Activated naive CD8-positive, alpha-beta T cell (primary cell): ENCODE measurements at regions not wholly inside any gene's neighbourhood (a gene's known extent, or its start where the extent isn't known, plus 50 kb on each side); places are given as distances from the start of the nearest gene placed in this dataset.

ENCODE experiments used
- H3K27ac Mint-ChIP-seq: one replicate; pipeline ENCODE4 v1.8.0; 2021; ENCODE audit warnings: mixed read lengths
- H3K27me3 Mint-ChIP-seq: one replicate; pipeline ENCODE4 v1.8.0; 2021; ENCODE audit warnings: mixed read lengths
- H3K36me3 Mint-ChIP-seq: one replicate; pipeline ENCODE4 v1.8.0; 2021; ENCODE audit warnings: mixed read lengths
- H3K4me1 Mint-ChIP-seq: one replicate; pipeline ENCODE4 v1.8.0; 2021; ENCODE audit warnings: low read depth, mixed read lengths
- H3K4me3 Mint-ChIP-seq: one replicate; pipeline ENCODE4 v1.8.0; 2021; ENCODE audit warnings: mild to moderate bottlenecking, mixed read lengths
- H3K9me3 Mint-ChIP-seq: one replicate; pipeline ENCODE4 v1.8.0; 2021; ENCODE audit warnings: low read depth, mixed read lengths

- Mint-ChIP-seq H3K36me3 (no peaks in the 10 kb centered on the region), H3K4me1 (peaks cover 7% of the 10 kb centered on the region), H3K9me3 (no peaks in the 10 kb centered on the region), H3K4me3 (no peak overlapping the region), H3K27ac (no peak overlapping the region), H3K27me3 (no peaks in the 10 kb centered on the region)
Measured at GRCh38 chr10:60450291-60450690, 60.6 kb upstream of the ANK3 start.

GRCh38 chr10:60448246-60448645 lies 58.6 kb upstream of the ANK3 start:
- H3K36me3 Mint-ChIP-seq: no peaks in the 10 kb centered on the region
- peaks cover 7% of the 10 kb centered on the region for H3K4me1 Mint-ChIP-seq
- H3K27ac Mint-ChIP-seq: no peak overlapping the region
- H3K4me3 Mint-ChIP-seq: no peak overlapping the region
- no peaks in the 10 kb centered on the region for H3K27me3 Mint-ChIP-seq
- H3K9me3 Mint-ChIP-seq: no peaks in the 10 kb centered on the region

- Mint-ChIP-seq H3K27me3 (no peaks in the 10 kb centered on the region), H3K36me3 (no peaks in the 10 kb centered on the region), H3K4me1 (peaks cover 7% of the 10 kb centered on the region), H3K9me3 (no peaks in the 10 kb centered on the region), H3K4me3 (no peak overlapping the region), H3K27ac (no peak overlapping the region)
Measured at GRCh38 chr10:60446851-60447250, 57.2 kb upstream of the ANK3 start.

- Mint-ChIP-seq H3K27me3 (no peaks in the 10 kb centered on the region), H3K9me3 (no peaks in the 10 kb centered on the region), H3K36me3 (no peaks in the 10 kb centered on the region), H3K4me1 (peaks cover 7% of the 10 kb centered on the region), H3K4me3 (no peak overlapping the region), H3K27ac (no peak overlapping the region)
Measured at GRCh38 chr10:60446070-60446833, 56.6 kb upstream of the ANK3 start.

- no peaks in the 10 kb centered on the region for H3K9me3 Mint-ChIP-seq
- H3K27ac Mint-ChIP-seq: no peak overlapping the region
- no peaks in the 10 kb centered on the region for H3K36me3 Mint-ChIP-seq
- no peaks in the 10 kb centered on the region for H3K27me3 Mint-ChIP-seq
- H3K4me3 Mint-ChIP-seq: no peak overlapping the region
- peaks cover 7% of the 10 kb centered on the region for H3K4me1 Mint-ChIP-seq
Measured at GRCh38 chr10:60444494-60445064, 54.9 kb upstream of the ANK3 start.

GRCh38 chr10:60443346-60443745 lies 53.7 kb upstream of the ANK3 start:
- Mint-ChIP-seq H3K36me3 (no peaks in the 10 kb centered on the region), H3K4me1 (peaks cover 7% of the 10 kb centered on the region), H3K4me3 (no peak overlapping the region), H3K9me3 (no peaks in the 10 kb centered on the region), H3K27ac (no peak overlapping the region), H3K27me3 (no peaks in the 10 kb centered on the region)

GRCh38 chr10:60441515-60441914 lies 51.8 kb upstream of the ANK3 start:
- no peak overlapping the region for H3K4me3 Mint-ChIP-seq
- no peak overlapping the region for H3K27ac Mint-ChIP-seq
- H3K27me3 Mint-ChIP-seq: no peaks in the 10 kb centered on the region
- H3K36me3 Mint-ChIP-seq: no peaks in the 10 kb centered on the region
- H3K9me3 Mint-ChIP-seq: no peaks in the 10 kb centered on the region
- no peaks in the 10 kb centered on the region for H3K4me1 Mint-ChIP-seq

- H3K27ac Mint-ChIP-seq: no peak overlapping the region
- H3K4me1 Mint-ChIP-seq: no peaks in the 10 kb centered on the region
- no peaks in the 10 kb centered on the region for H3K27me3 Mint-ChIP-seq
- no peaks in the 10 kb centered on the region for H3K36me3 Mint-ChIP-seq
- H3K4me3 Mint-ChIP-seq: no peak overlapping the region
- H3K9me3 Mint-ChIP-seq: no peaks in the 10 kb centered on the region
Measured at GRCh38 chr10:60439641-60440040, 50.0 kb upstream of the ANK3 start.
